Keratinocyte (primary cell): ENCODE measurements at regions not wholly inside any gene's neighbourhood (a gene's known extent, or its start where the extent isn't known, plus 50 kb on each side); places are given as distances from the start of the nearest gene placed in this dataset.

ENCODE experiments used
- CTCF ChIP-seq, 3 experiments: IDR thresholded peaks in 1 of 3; conservative IDR thresholded peaks in 1 of 3; optimal IDR thresholded peaks in 1 of 3; 2 replicates in 2 of 3; 3 replicates in 1 of 3; pipeline versions ENCODE3 to v1.5.1; 2011; ENCODE audit warnings: low read length in 3 of 3, mild to moderate bottlenecking in 3 of 3, moderate library complexity in 2 of 3, control low read depth in 1 of 3, inconsistent platforms in 1 of 3; ENCODE audit not compliant: insufficient read depth in 2 of 3; ENCODE audit errors: extremely low read depth in 1 of 3
- EZH2 ChIP-seq: IDR thresholded peaks from one replicate; pipeline ENCODE4 v1.6.1; 2012; ENCODE audit warnings: inconsistent platforms, mild to moderate bottlenecking, low read length, moderate library complexity

GRCh38 chr4:127448986-127449385 is 183.8 kb upstream of the INTU start:
- no peak for TF ChIP-seq CTCF (optimal IDR thresholded peaks at IDR 0.05 in 1 of 3, IDR thresholded peaks at IDR 0.05 in 1 of 3, conservative IDR thresholded peaks at IDR 0.05 in 1 of 3; ENCODE audit: extremely low read depth in 1 of 3, insufficient read depth in 2 of 3, low read length in 3 of 3)
- no peak for TF ChIP-seq EZH2
